ENCODE measurements at regions not wholly inside any gene's neighbourhood (a gene's known extent, or its start where the extent isn't known, plus 50 kb on each side); places are given as distances from the start of the nearest gene placed in this dataset.
"Not testable (repeated sequence)": the region's sequence is repeated elsewhere in the genome, so short reads cannot be mapped to it uniquely, and the experiment has no call there.

GRCh38 chr15:69685512-69686452, 233.2 kb downstream of the RPLP1 start:
- DNase-seq = peak; percentile 88 to 91

GRCh38 chr15:69686626-69687025, 234.0 kb downstream of the RPLP1 start:
- peak in 1 of 2 experiments; percentile 67 for DNase-seq

- DNase-seq = no peak
Measured at GRCh38 chr15:69689133-69689532, 236.5 kb downstream of the RPLP1 start.

DNA sequence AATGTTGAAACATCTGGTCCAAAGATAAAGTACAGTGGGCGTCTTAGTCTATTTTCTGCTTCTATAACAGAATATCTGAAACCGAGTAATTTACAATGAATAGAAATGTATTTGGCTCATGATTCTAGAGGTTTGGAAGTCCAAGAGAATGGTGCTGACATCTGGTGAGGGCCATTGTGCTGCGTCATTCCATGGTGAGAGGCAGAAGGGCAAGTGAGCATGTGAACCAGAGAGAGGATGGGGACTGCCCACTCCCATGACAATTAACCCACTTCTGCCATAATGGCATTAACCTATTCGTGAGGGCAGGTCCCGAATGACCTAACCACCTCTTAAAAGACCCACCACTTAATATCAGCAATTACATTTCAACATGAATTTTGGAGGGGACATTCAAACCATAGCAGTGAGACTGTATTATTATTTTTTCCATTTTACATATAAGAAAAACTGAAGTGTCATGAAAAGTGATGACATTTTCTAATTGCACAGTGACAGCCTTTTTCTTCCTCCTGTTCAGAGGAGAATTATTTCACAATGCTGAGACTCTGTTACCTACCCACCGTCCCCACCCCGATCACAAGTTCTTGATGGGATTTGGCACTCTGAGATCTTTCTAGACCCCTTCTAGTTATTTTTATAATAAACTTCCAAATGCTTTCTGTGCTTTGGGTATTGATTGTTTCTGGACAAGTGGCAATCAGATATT, 238.8 kb downstream of the RPLP1 start:
- DNase-seq = no peak

- no peak for DNase-seq
Measured at GRCh38 chr15:69692342-69692741, 239.7 kb downstream of the RPLP1 start.

- no peak for DNase-seq
Measured at GRCh38 chr15:69693059-69693458, 240.4 kb downstream of the RPLP1 start.

- DNase-seq = peak in 1 of 2 experiments; percentile 82
Measured at GRCh38 chr15:69696946-69697345, 244.3 kb downstream of the RPLP1 start.

DNA sequence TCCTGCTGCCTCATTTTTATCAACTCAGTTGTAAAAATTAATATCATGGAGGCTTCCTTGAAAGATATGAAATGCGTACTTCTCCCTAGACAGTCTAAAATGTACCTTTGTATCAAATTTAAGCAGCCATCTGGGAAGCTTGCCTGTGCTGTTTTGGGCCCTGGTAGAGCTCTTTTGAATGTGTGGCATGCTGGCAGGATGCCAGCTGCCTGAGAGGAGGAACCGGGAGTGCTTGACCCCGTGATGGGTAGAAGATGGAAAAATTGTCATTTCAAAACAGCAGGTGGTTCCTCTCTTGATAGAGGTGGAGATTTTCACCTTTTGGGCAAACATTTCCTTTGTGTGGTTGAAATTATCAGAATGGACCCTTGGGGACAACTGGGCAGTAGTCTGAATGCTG, 245.3 kb downstream of the RPLP1 start:
- peak; percentile 29 to 49 for DNase-seq

GRCh38 chr15:69699096-69699495, 246.5 kb downstream of the RPLP1 start:
- DNase-seq = no peak

DNA sequence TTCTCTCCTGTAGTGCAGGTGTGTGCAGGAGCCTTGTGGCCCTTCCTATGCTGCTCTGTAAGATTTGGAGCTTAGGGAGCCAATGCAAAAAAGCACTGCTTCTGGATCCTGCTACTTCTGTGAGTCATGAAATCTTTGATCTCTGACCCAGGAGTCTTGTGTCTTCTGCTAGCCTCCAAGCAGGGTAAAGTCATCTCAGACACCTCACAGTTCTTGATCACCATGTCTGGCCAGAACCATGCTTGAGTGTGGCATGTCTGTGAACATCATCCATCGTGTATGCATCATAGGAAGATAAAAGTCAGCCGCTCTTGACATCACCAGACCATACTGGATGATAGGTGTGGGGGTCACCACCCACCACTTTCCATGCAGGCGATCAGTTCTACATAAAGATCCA, 247.8 kb downstream of the RPLP1 start:
- no peak for DNase-seq

GRCh38 chr15:69701198-69701597, 248.6 kb downstream of the RPLP1 start:
- no peak for DNase-seq

DNA sequence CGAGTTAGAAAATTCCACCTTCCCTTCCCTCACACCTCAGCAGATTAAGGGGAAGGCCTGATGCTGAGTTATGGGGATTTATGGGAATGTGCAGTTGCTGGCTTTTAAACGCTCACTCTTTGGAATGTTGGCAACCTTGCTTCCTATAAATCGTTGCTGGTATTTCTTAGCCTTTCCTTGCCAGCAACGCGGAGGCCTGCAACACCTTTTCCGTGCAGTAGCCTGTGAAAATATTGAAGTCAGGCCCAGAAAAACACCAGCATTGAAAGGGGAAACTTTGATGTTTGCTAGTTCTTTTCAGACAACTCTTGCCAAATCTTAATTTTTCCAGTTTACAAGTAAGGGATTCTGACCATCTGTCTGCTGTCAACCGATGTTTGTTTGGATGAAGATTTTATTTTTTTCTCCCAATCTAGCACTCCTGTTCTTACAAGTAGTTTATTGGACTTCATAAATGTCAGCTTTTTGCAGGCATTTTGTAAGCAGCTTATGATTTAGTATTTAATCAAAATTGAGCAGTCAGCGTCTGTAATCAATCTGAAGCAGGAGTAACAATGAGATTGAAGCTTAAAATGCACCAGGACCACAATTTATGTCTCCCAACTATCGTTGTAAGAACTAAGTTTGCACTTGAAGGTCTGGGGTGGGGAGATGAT, 251.0 kb downstream of the RPLP1 start:
- DNase-seq = no peak

DNA sequence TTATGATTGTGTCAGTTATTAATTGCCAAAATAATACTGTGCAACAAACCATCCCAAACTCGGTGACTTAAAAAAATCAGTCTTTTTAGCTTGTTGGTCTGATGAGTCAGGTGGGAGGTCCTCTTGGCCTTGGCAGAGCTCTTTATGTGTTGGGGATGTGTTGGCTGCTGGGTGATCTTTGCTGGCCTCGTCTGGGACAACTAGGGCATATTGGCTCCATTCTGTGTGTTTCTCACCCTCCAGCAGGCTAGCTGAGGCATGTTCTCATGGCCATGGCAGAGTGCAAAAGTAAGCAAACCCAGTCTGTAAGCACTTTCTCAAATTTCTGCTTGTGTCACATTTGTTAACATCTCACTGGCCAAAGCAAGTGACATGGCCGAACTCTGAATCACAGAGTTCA, 251.6 kb downstream of the RPLP1 start:
- DNase-seq = no peak

- DNase-seq = no peak
Measured at GRCh38 chr15:69704700-69705099, 252.1 kb downstream of the RPLP1 start.

GRCh38 chr15:69706353-69707097, 253.9 kb downstream of the RPLP1 start:
- DNase-seq = no peak

DNA sequence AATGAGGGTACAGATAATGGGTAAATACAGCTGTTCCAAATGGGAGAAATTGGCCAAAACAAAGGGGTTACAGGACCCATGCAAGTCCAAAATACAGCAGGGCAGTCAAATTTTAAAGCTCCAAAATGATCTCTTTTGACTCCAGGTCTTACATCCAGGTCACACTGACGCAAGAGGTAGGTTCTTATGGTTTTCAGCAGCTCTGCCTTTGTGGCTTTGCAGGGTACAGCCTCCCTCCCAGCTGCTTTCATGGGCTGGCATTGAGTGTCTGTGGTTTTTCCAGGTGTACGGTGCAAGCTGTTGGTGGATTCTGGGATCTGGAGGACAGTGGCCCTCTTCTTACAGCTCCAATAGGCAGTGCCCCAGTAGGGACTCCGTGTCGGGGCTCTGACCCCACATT, 254.6 kb downstream of the RPLP1 start:
- not testable (repeated sequence) for DNase-seq

- not testable (repeated sequence) for DNase-seq
Measured at GRCh38 chr15:69708436-69709122, 256.0 kb downstream of the RPLP1 start.

DNA sequence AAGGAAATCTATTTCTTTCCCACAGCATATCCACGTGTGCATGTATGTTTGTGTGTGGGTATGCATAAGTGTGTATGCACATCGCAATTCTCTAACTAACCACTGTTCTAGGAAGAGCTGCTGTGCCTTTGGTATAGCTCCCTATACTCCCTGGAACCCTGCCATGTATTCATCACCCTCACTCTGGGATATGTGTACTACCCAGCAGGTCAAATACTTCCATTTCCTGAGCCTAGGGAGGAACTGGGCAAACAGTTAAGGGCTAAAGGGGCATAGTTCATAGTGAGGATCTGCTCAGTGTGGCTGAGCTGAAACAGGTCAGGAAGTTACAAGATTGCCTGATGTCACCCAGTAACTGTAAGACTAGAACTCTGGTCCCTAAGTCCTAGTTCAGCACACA, 260.4 kb downstream of the RPLP1 start:
- no peak for DNase-seq

GRCh38 chr15:69713726-69714559, 261.3 kb downstream of the RPLP1 start:
- no peak for DNase-seq

DNA sequence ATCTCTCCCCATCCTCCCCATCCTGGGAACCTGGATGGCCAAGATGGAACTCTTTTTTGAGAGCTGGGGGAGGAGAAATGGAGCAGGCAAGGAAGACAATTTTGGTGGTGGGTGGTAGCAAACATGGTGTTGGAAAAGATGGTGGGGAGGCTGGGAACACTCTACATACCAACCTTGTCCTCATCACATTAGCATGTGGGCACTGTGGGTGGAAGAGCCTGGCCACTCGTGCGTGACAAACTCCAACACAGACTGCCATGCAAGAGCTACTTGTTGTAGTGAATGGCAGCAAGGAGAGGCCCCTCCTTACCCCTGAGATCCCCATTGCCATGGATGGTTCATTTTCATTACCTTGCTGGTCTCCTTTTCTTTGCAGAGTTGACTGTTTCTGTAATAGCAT, 262.6 kb downstream of the RPLP1 start:
- no peak for DNase-seq

DNA sequence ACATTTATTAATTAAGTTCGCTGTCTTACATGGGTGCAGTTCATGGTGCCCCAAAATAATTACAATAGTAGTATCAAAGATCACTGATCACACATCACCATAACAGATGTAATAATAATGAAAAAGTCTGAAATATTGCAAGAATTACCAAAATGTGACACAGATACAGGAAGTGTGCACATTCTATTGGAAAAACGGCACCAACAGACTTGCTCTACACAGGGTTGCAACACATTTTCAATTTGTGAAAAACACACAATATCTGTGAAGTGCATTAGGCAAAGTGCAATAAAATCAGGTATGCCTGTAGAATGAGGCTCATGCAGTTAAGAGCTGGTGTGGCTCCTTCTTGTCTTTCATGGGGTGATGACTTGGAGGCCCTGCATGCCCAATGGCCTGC, 265.8 kb downstream of the RPLP1 start:
- no peak for DNase-seq
